Liver (tissue), 8 donors: ENCODE measurements at regions not wholly inside any gene's neighbourhood (a gene's known extent, or its start where the extent isn't known, plus 50 kb on each side); places are given as distances from the start of the nearest gene placed in this dataset.
A peak's percentile ranks its signal among the peaks of the same experiment; 100 is the strongest.

ENCODE experiments used
- DNase-seq: peaks from one replicate; pipeline ENCODE4 v3.0.0-alpha.2; 2017; ENCODE audit warnings: low spot score
- H3K27ac ChIP-seq, 2 donors: one replicate each; pipeline ENCODE4 v1.7.0; 2013; ENCODE audit warnings: inconsistent platforms in 2 of 2, low read length in 2 of 2, control low read depth in 1 of 2, low read depth in 1 of 2, mild to moderate bottlenecking in 1 of 2
- H3K27me3 ChIP-seq, 4 donors: one replicate each; pipeline versions ENCODE4 v1.6.1 to v1.7.0; 2013; ENCODE audit warnings: low read length in 3 of 4, inconsistent platforms in 1 of 4, mild to moderate bottlenecking in 1 of 4, moderate library complexity in 1 of 4; ENCODE audit not compliant: control insufficient read depth in 4 of 4, insufficient read depth in 4 of 4
- H3K36me3 ChIP-seq, 4 donors: one replicate each; pipeline versions ENCODE4 v1.6.1 to v1.7.0; 2013; ENCODE audit warnings: low read length in 3 of 4, mild to moderate bottlenecking in 3 of 4, low read depth in 1 of 4, moderate library complexity in 1 of 4; ENCODE audit not compliant: control insufficient read depth in 4 of 4, insufficient read depth in 3 of 4
- H3K4me1 ChIP-seq, 4 donors: one replicate each; pipeline versions ENCODE4 v1.6.1 to v1.7.0; 2013; ENCODE audit warnings: low read length in 3 of 4, mild to moderate bottlenecking in 3 of 4, moderate library complexity in 1 of 4; ENCODE audit not compliant: control insufficient read depth in 4 of 4, insufficient read depth in 4 of 4
- H3K4me3 ChIP-seq, 3 donors: one replicate each; pipeline versions ENCODE4 v1.6.1 to v1.7.0; 2013; ENCODE audit warnings: low read length in 3 of 3, control low read depth in 1 of 3, low read depth in 1 of 3, mild to moderate bottlenecking in 1 of 3
- H3K9ac ChIP-seq, 2 donors: one replicate each; pipeline ENCODE4 v1.7.0; 2013; ENCODE audit warnings: low read length in 2 of 2, mild to moderate bottlenecking in 2 of 2, moderate library complexity in 2 of 2, control low read depth in 1 of 2, low read depth in 1 of 2
- H3K9me3 ChIP-seq, 4 donors: one replicate each; pipeline versions ENCODE4 v1.6.1 to v1.7.0; 2013; ENCODE audit warnings: low read length in 3 of 4; ENCODE audit not compliant: control insufficient read depth in 4 of 4
- ATF3 ChIP-seq: IDR thresholded peaks from 2 replicates; pipeline ENCODE4 v1.6.1; 2016; ENCODE audit warnings: antibody characterized with exemption
- CTCF ChIP-seq: fragments of 150-350 bp; IDR thresholded peaks from 2 replicates; pipeline ENCODE4 v1.5.1; 2017; ENCODE audit warnings: improper control_type of control experiment, low read depth, low read length; ENCODE audit not compliant: missing input control
- EGR1 ChIP-seq, 2 donors: IDR thresholded peaks; 2 replicates each; pipeline ENCODE4 v1.6.1; 2016 to 2018; ENCODE audit warnings: antibody characterized with exemption in 2 of 2, low read depth in 2 of 2
- FOXA1 ChIP-seq: IDR thresholded peaks from 2 replicates; pipeline ENCODE4 v1.6.1; 2016; ENCODE audit warnings: antibody characterized with exemption
- FOXA2 ChIP-seq: IDR thresholded peaks from 2 replicates; pipeline ENCODE4 v1.6.1; 2016; ENCODE audit warnings: antibody characterized with exemption
- GABPA ChIP-seq, 2 donors: IDR thresholded peaks in 1 of 2; conservative IDR thresholded peaks in 1 of 2; 2 replicates each; pipeline ENCODE4 v1.6.1; 2016; ENCODE audit warnings: antibody characterized with exemption in 2 of 2, mild to moderate bottlenecking in 1 of 2, moderate library complexity in 1 of 2
- HNF4A ChIP-seq, 2 donors: conservative IDR thresholded peaks; 2 replicates each; pipeline ENCODE4 v1.6.1; 2016; ENCODE audit warnings: antibody characterized with exemption in 2 of 2, mild to moderate bottlenecking in 2 of 2
- HNF4G ChIP-seq: IDR thresholded peaks from 2 replicates; pipeline ENCODE4 v1.6.1; 2016; ENCODE audit warnings: antibody characterized with exemption
- JUND ChIP-seq, 2 donors: IDR thresholded peaks; 2 replicates each; pipeline ENCODE4 v1.6.1; 2016; ENCODE audit warnings: antibody characterized with exemption in 2 of 2
- MAX ChIP-seq: IDR thresholded peaks from 2 replicates; pipeline ENCODE4 v1.6.1; 2016; ENCODE audit warnings: antibody characterized with exemption
- NR2F2 ChIP-seq: IDR thresholded peaks from 2 replicates; pipeline ENCODE4 v1.6.1; 2016; ENCODE audit warnings: antibody characterized with exemption
- RAD21 ChIP-seq, 2 donors: IDR thresholded peaks; 2 replicates each; pipeline ENCODE4 v1.6.1; 2016; ENCODE audit warnings: antibody characterized with exemption in 2 of 2, mild to moderate bottlenecking in 2 of 2
- REST ChIP-seq: IDR thresholded peaks from 2 replicates; pipeline ENCODE4 v1.6.1; 2016; ENCODE audit warnings: antibody characterized with exemption, mild to moderate bottlenecking
- RXRA ChIP-seq, 2 donors: IDR thresholded peaks; 2 replicates each; pipeline ENCODE4 v1.6.1; 2017 to 2018; ENCODE audit warnings: antibody characterized with exemption in 2 of 2, mild to moderate bottlenecking in 1 of 2
- SP1 ChIP-seq: IDR thresholded peaks from 2 replicates; pipeline ENCODE4 v1.6.1; 2018; ENCODE audit warnings: antibody characterized with exemption, mild to moderate bottlenecking
- TAF1 ChIP-seq: conservative IDR thresholded peaks from 2 replicates; pipeline ENCODE4 v1.6.1; 2016; ENCODE audit warnings: antibody characterized with exemption, mild to moderate bottlenecking
- YY1 ChIP-seq: IDR thresholded peaks from 2 replicates; pipeline ENCODE4 v1.6.1; 2016; ENCODE audit warnings: antibody characterized with exemption, mild to moderate bottlenecking
- ZBTB33 ChIP-seq: IDR thresholded peaks from 2 replicates; pipeline ENCODE4 v1.6.1; 2016; ENCODE audit warnings: antibody characterized with exemption
- WGBS: extraction: QIAGEN DNeasy Blood & Tissue Kit; methylation state at CpG from one replicate; pipeline ENCODE4 v1.1.7; 2013; 5-methylcytosine and 5-hydroxymethylcytosine counted together
- donor health status: healthy.
- donor health status: healthy.
- donor health status: healthy.
- donor health status: healthy.
- donor health status: healthy.

- Histone ChIP-seq H3K27me3 (no peaks in the 10 kb centered on the region), H3K4me1 (peaks cover 3 to 24% (median 14%) of the 10 kb centered on the region in 4 donors), H3K4me3 (no peak overlapping the region), H3K27ac (no peak overlapping the region), H3K9me3 (no peaks in the 10 kb centered on the region), H3K9ac (no peak overlapping the region), H3K36me3 (no peaks in the 10 kb centered on the region)
- DNase-seq, result no peak
- TF ChIP-seq NR2F2 (no peak), FOXA1 (no peak), TAF1 (no peak), HNF4A (conservative IDR thresholded peaks at IDR 0.05) (peak; percentile 23 to 31), GABPA (IDR thresholded peaks at IDR 0.05 in 1 of 2, conservative IDR thresholded peaks at IDR 0.05 in 1 of 2) (no peak), HNF4G (no peak), RXRA (IDR thresholded peaks at IDR 0.05) (peak in 1 of 2 donors; percentile 8)
- 40% methylated on average over 3 of the region's 3 CpGs for WGBS
These were observed 321.4 kb downstream of the CYP26B1 start for GRCh38 chr2:71826299-71826698.

GRCh38 chr2:71824436-71824835 is 323.2 kb downstream of the CYP26B1 start:
- H3K9ac ChIP-seq, result no peak overlapping the region
- H3K36me3 ChIP-seq, result no peaks in the 10 kb centered on the region
- H3K27me3 ChIP-seq, result no peaks in the 10 kb centered on the region
- H3K4me1 ChIP-seq, result peaks cover 3 to 24% (median 14%) of the 10 kb centered on the region in 4 donors
- H3K27ac ChIP-seq, result no peak overlapping the region
- no peak overlapping the region for H3K4me3 ChIP-seq
- TF ChIP-seq FOXA1, result no peak
- TF ChIP-seq TAF1, result no peak
- TF ChIP-seq MAX, result no peak
- no peak for TF ChIP-seq CTCF
- TF ChIP-seq NR2F2, result no peak
- no peak for TF ChIP-seq YY1
- TF ChIP-seq HNF4G, result no peak
- TF ChIP-seq SP1, result no peak
- no peak for TF ChIP-seq RXRA (IDR thresholded peaks at IDR 0.05)
- TF ChIP-seq EGR1 (IDR thresholded peaks at IDR 0.05; ENCODE audit: low read depth in 2 of 2), result no peak
- TF ChIP-seq GABPA (IDR thresholded peaks at IDR 0.05 in 1 of 2, conservative IDR thresholded peaks at IDR 0.05 in 1 of 2), result no peak
- no peak for TF ChIP-seq FOXA2
- no peak for TF ChIP-seq JUND (IDR thresholded peaks at IDR 0.05)
- no peak for TF ChIP-seq RAD21 (IDR thresholded peaks at IDR 0.05)
- no peak for TF ChIP-seq HNF4A (conservative IDR thresholded peaks at IDR 0.05)
- TF ChIP-seq ATF3, result no peak
- no peak for TF ChIP-seq ZBTB33
- TF ChIP-seq REST, result no peak
- H3K9me3 ChIP-seq, result no peaks in the 10 kb centered on the region
- 63% methylated on average over 2 of the region's 2 CpGs for WGBS
- DNase-seq, result no peak
